Smooth muscle cell (in vitro differentiated cells): ENCODE measurements at regions not wholly inside any gene's neighbourhood (a gene's known extent, or its start where the extent isn't known, plus 50 kb on each side); places are given as distances from the start of the nearest gene placed in this dataset.

Source experiments
- DNase-seq: peaks from one replicate; lab custom pipeline; 2025; ENCODE audit not compliant: unreplicated experiment; lab: John Stamatoyannopoulos, UW
- H2AFZ ChIP-seq: fragments of 200-600 bp; sonication (generic); 2 replicates; pipeline ENCODE4 v1.6.0; 2016; ENCODE audit warnings: antibody characterized with exemption, low read depth, mild to moderate bottlenecking
- H3F3A ChIP-seq: fragments of 200-600 bp; sonication (generic); 2 replicates; pipeline ENCODE4 v1.6.0; 2017; ENCODE audit warnings: antibody characterized with exemption, low read depth
- H3K27ac ChIP-seq: fragments of 200-600 bp; sonication (generic); 2 replicates; pipeline ENCODE4 v1.5.1; 2016; ENCODE audit warnings: low read depth, mild to moderate bottlenecking
- H3K27me3 ChIP-seq: fragments of 200-600 bp; sonication (generic); 2 replicates; pipeline ENCODE4 v1.6.1; 2016; ENCODE audit warnings: low read depth, mild to moderate bottlenecking
- H3K36me3 ChIP-seq: fragments of 200-600 bp; sonication (generic); 2 replicates; pipeline ENCODE4 v1.5.1; 2016; ENCODE audit warnings: low read depth
- H3K4me1 ChIP-seq: fragments of 200-600 bp; sonication (generic); 2 replicates; pipeline ENCODE4 v1.5.1; 2016; ENCODE audit warnings: low read depth
- H3K4me2 ChIP-seq: fragments of 200-600 bp; sonication (generic); 2 replicates; pipeline ENCODE4 v1.6.0; 2016; ENCODE audit warnings: mild to moderate bottlenecking
- H3K4me3 ChIP-seq: fragments of 200-600 bp; sonication (generic); 2 replicates; pipeline ENCODE4 v1.5.1; 2016; ENCODE audit warnings: mild to moderate bottlenecking
- H3K79me2 ChIP-seq: fragments of 200-600 bp; sonication (generic); 2 replicates; pipeline ENCODE4 v1.6.0; 2016; ENCODE audit warnings: low read depth, mild to moderate bottlenecking
- H3K9ac ChIP-seq: fragments of 200-600 bp; sonication (generic); 2 replicates; pipeline ENCODE4 v1.6.0; 2016; ENCODE audit warnings: low read depth
- H3K9me3 ChIP-seq: fragments of 200-600 bp; sonication (generic); replicated peaks from 2 replicates; pipeline ENCODE4 v1.5.1; 2016; ENCODE audit warnings: low read depth
- H4K20me1 ChIP-seq: fragments of 200-600 bp; sonication (generic); 2 replicates; pipeline ENCODE4 v1.6.0; 2016; ENCODE audit warnings: low read depth
- CTCF ChIP-seq: fragments of 200-600 bp; sonication (generic); IDR thresholded peaks from 2 replicates; pipeline ENCODE4 v1.5.1; 2017; ENCODE audit warnings: borderline replicate concordance, mild to moderate bottlenecking, antibody characterized with exemption; ENCODE audit not compliant: insufficient read depth, poor library complexity, severe bottlenecking
- WGBS: methylation state at CpG from one replicate; pipeline ENCODE4 v1.1.7; 2016; ENCODE audit warnings: low lambda C conversion rate; 5-methylcytosine and 5-hydroxymethylcytosine counted together

- Histone ChIP-seq H3K4me1 (no peaks in the 10 kb centered on the region), H3K27me3 (no peaks in the 10 kb centered on the region), H2AFZ (no peak overlapping the region), H3K4me2 (no peak overlapping the region), H3K36me3 (no peaks in the 10 kb centered on the region), H3K9ac (no peak overlapping the region), H4K20me1 (no peaks in the 10 kb centered on the region), H3K79me2 (no peaks in the 10 kb centered on the region), H3K27ac (no peak overlapping the region), H3K4me3 (no peak overlapping the region), H3F3A (no peaks in the 10 kb centered on the region), H3K9me3 (no peaks in the 10 kb centered on the region)
- no peak for DNase-seq
- WGBS: 89% methylated on average over 4 of the region's 4 CpGs
- TF ChIP-seq CTCF: no peak
Measured at GRCh38 chr11:110857892-110858546, 145.8 kb upstream of the ARHGAP20 start.

GRCh38 chr11:110856996-110857812 lies 145.0 kb upstream of the ARHGAP20 start:
- Histone ChIP-seq H2AFZ (no peak overlapping the region), H3K9me3 (no peaks in the 10 kb centered on the region), H3K27me3 (no peaks in the 10 kb centered on the region), H4K20me1 (no peaks in the 10 kb centered on the region), H3K79me2 (no peaks in the 10 kb centered on the region), H3K27ac (no peak overlapping the region), H3K4me2 (no peak overlapping the region), H3K4me3 (no peak overlapping the region), H3F3A (no peaks in the 10 kb centered on the region), H3K9ac (no peak overlapping the region), H3K4me1 (no peaks in the 10 kb centered on the region), H3K36me3 (no peaks in the 10 kb centered on the region)
- DNase-seq: no peak
- WGBS: 92% methylated on average over 3 of the region's 3 CpGs
- no peak for TF ChIP-seq CTCF

- H3K27ac ChIP-seq: no peak overlapping the region
- no peak overlapping the region for H2AFZ ChIP-seq
- DNase-seq: no peak
- no peaks in the 10 kb centered on the region for H3K27me3 ChIP-seq
- no peak overlapping the region for H3K9ac ChIP-seq
- 90% methylated on average over 3 of the region's 3 CpGs for WGBS
- no peaks in the 10 kb centered on the region for H3F3A ChIP-seq
- no peaks in the 10 kb centered on the region for H3K79me2 ChIP-seq
- H4K20me1 ChIP-seq: no peaks in the 10 kb centered on the region
- H3K4me1 ChIP-seq: no peaks in the 10 kb centered on the region
- no peak overlapping the region for H3K4me3 ChIP-seq
- no peak for TF ChIP-seq CTCF
- no peaks in the 10 kb centered on the region for H3K9me3 ChIP-seq
- H3K4me2 ChIP-seq: no peak overlapping the region
- H3K36me3 ChIP-seq: no peaks in the 10 kb centered on the region
Measured at GRCh38 chr11:110856340-110856739, 144.1 kb upstream of the ARHGAP20 start.
